ENCODE measurements at regions not wholly inside any gene's neighbourhood (a gene's known extent, or its start where the extent isn't known, plus 50 kb on each side); places are given as distances from the start of the nearest gene placed in this dataset.
"Not testable (repeated sequence)": the region's sequence is repeated elsewhere in the genome, so short reads cannot be mapped to it uniquely, and the experiment has no call there.

- H3K27me3 ChIP-seq (ENCODE audit: insufficient read depth, low read length); H3K4me3 Mint-ChIP-seq; H3K27ac Mint-ChIP-seq; H3K4me1 ChIP-seq (ENCODE audit: insufficient read depth, low read length); H3K27me3 Mint-ChIP-seq; POLR2A ChIA-PET (ENCODE audit: partially characterized antibody); H3K9me3 Mint-ChIP-seq; CTCF ChIA-PET (ENCODE audit: partially characterized antibody); intact Hi-C loops (cut with micrococcal nuclease); H3K36me3 Mint-ChIP-seq; H3K4me1 Mint-ChIP-seq; H3K27ac ChIP-seq (ENCODE audit: low read depth, low read length); DNase-seq; H3K4me3 ChIP-seq (ENCODE audit: low read length in 2 of 2); H3K9me3 ChIP-seq (ENCODE audit: control insufficient read depth in 1 of 2, low read length in 2 of 2); H3K36me3 ChIP-seq (ENCODE audit: insufficient read depth, low read length): not testable (repeated sequence)
These were observed 1547.2 kb downstream of the RPIA start for GRCh38 chr2:90238505-90239230.

GRCh38 chr2:90239769-90240168 is 1548.3 kb downstream of the RPIA start:
- H3K4me3 ChIP-seq (ENCODE audit: low read length in 2 of 2); DNase-seq; H3K36me3 ChIP-seq (ENCODE audit: insufficient read depth, low read length); H3K4me1 ChIP-seq (ENCODE audit: insufficient read depth, low read length); CTCF ChIA-PET (ENCODE audit: partially characterized antibody); H3K9me3 ChIP-seq (ENCODE audit: control insufficient read depth in 1 of 2, low read length in 2 of 2); H3K9me3 Mint-ChIP-seq; H3K4me1 Mint-ChIP-seq; POLR2A ChIA-PET (ENCODE audit: partially characterized antibody); H3K4me3 Mint-ChIP-seq; H3K36me3 Mint-ChIP-seq; H3K27ac Mint-ChIP-seq; H3K27me3 Mint-ChIP-seq; H3K27ac ChIP-seq (ENCODE audit: low read depth, low read length); intact Hi-C loops (cut with micrococcal nuclease); H3K27me3 ChIP-seq (ENCODE audit: insufficient read depth, low read length): not testable (repeated sequence)

DNA sequence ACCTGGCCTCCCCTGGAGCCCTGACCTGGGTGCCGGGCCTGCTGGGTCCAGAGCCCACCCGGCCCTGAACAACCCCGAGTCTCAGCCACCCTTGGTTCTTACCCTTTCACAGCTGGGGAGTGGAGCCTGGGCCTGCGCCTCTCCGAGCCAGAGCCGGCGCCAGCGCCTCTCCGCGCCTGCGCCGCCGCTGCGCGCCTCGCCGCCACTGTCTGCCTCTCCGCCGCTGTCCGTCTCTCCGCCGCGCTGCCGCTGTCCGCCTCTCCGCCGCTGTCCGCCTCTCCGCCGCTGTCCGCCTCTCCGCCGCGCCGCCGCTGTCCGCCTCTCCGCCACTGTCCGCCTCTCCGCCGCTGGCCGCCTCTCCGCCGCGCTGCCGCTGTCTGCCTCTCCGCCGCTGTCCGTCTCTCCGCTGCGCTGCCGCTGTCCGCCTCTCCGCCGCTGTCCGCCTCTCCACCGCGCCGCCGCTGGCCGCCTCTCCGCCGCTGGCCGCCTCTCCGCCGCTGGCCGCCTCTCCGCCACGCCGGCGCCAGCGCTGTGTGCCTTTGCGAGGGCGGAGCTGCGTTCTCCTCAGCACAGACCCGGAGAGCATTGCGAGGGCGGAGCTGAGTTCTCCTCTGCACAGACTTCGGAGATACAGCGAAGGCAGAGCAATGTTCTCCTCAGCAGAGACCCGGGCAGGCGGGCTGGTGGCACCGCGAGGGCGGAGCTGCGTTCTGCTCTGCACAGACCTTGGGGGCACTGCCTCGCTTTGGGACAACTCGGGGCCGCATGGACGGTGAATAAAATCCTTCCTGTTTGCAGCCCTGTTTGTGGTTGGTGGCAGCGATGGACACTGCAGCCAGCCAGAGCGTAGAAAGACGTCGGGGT is 1553.7 kb downstream of the RPIA start:
- H3K4me3 Mint-ChIP-seq; H3K27me3 ChIP-seq (ENCODE audit: insufficient read depth, low read length); CTCF ChIA-PET (ENCODE audit: partially characterized antibody); intact Hi-C loops (cut with micrococcal nuclease); H3K36me3 ChIP-seq (ENCODE audit: insufficient read depth, low read length); H3K27ac ChIP-seq (ENCODE audit: low read depth, low read length); H3K9me3 ChIP-seq (ENCODE audit: control insufficient read depth in 1 of 2, low read length in 2 of 2); H3K36me3 Mint-ChIP-seq; H3K27ac Mint-ChIP-seq; POLR2A ChIA-PET (ENCODE audit: partially characterized antibody); H3K4me3 ChIP-seq (ENCODE audit: low read length in 2 of 2); H3K4me1 Mint-ChIP-seq; DNase-seq; H3K4me1 ChIP-seq (ENCODE audit: insufficient read depth, low read length); H3K9me3 Mint-ChIP-seq; H3K27me3 Mint-ChIP-seq: not testable (repeated sequence)

- DNase-seq; H3K27me3 ChIP-seq (ENCODE audit: insufficient read depth, low read length); H3K27ac ChIP-seq (ENCODE audit: low read depth, low read length); POLR2A ChIA-PET (ENCODE audit: partially characterized antibody); H3K4me3 Mint-ChIP-seq; H3K36me3 ChIP-seq (ENCODE audit: insufficient read depth, low read length); CTCF ChIA-PET (ENCODE audit: partially characterized antibody); H3K9me3 Mint-ChIP-seq; H3K27ac Mint-ChIP-seq; H3K27me3 Mint-ChIP-seq; intact Hi-C loops (cut with micrococcal nuclease); H3K4me1 Mint-ChIP-seq; H3K4me1 ChIP-seq (ENCODE audit: insufficient read depth, low read length); H3K9me3 ChIP-seq (ENCODE audit: control insufficient read depth in 1 of 2, low read length in 2 of 2); H3K36me3 Mint-ChIP-seq; H3K4me3 ChIP-seq (ENCODE audit: low read length in 2 of 2): not testable (repeated sequence)
These were observed 1556.9 kb downstream of the RPIA start for GRCh38 chr2:90248400-90248799.

- DNase-seq; H3K27me3 Mint-ChIP-seq; H3K27ac ChIP-seq (ENCODE audit: low read depth, low read length); H3K36me3 ChIP-seq (ENCODE audit: insufficient read depth, low read length); H3K4me1 ChIP-seq (ENCODE audit: insufficient read depth, low read length); H3K4me3 Mint-ChIP-seq; H3K9me3 Mint-ChIP-seq; H3K9me3 ChIP-seq (ENCODE audit: control insufficient read depth in 1 of 2, low read length in 2 of 2); H3K4me3 ChIP-seq (ENCODE audit: low read length in 2 of 2); H3K27me3 ChIP-seq (ENCODE audit: insufficient read depth, low read length); CTCF ChIA-PET (ENCODE audit: partially characterized antibody); H3K36me3 Mint-ChIP-seq; intact Hi-C loops (cut with micrococcal nuclease); H3K4me1 Mint-ChIP-seq; H3K27ac Mint-ChIP-seq; POLR2A ChIA-PET (ENCODE audit: partially characterized antibody): not testable (repeated sequence)
These were observed 1558.9 kb downstream of the RPIA start for GRCh38 chr2:90250350-90250749.

GRCh38 chr2:90251576-90251975 is 1560.1 kb downstream of the RPIA start:
- intact Hi-C loops (cut with micrococcal nuclease); H3K4me1 Mint-ChIP-seq; H3K27ac Mint-ChIP-seq; H3K4me3 Mint-ChIP-seq; H3K4me3 ChIP-seq (ENCODE audit: low read length in 2 of 2); H3K27ac ChIP-seq (ENCODE audit: low read depth, low read length); H3K27me3 Mint-ChIP-seq; POLR2A ChIA-PET (ENCODE audit: partially characterized antibody); H3K9me3 ChIP-seq (ENCODE audit: control insufficient read depth in 1 of 2, low read length in 2 of 2); H3K27me3 ChIP-seq (ENCODE audit: insufficient read depth, low read length); H3K4me1 ChIP-seq (ENCODE audit: insufficient read depth, low read length); H3K36me3 ChIP-seq (ENCODE audit: insufficient read depth, low read length); DNase-seq; H3K36me3 Mint-ChIP-seq; CTCF ChIA-PET (ENCODE audit: partially characterized antibody): not testable (repeated sequence)
- peaks cover 1 to 13% (median 7%) of the 10 kb centered on the region in 8 donors for H3K9me3 Mint-ChIP-seq

GRCh38 chr2:90253306-90253705 is 1561.8 kb downstream of the RPIA start:
- H3K27ac ChIP-seq (ENCODE audit: low read depth, low read length); H3K4me3 ChIP-seq (ENCODE audit: low read length in 2 of 2); POLR2A ChIA-PET (ENCODE audit: partially characterized antibody); H3K36me3 ChIP-seq (ENCODE audit: insufficient read depth, low read length); H3K27me3 Mint-ChIP-seq; H3K27me3 ChIP-seq (ENCODE audit: insufficient read depth, low read length); H3K27ac Mint-ChIP-seq; H3K4me3 Mint-ChIP-seq; H3K4me1 Mint-ChIP-seq; CTCF ChIA-PET (ENCODE audit: partially characterized antibody); H3K4me1 ChIP-seq (ENCODE audit: insufficient read depth, low read length); H3K36me3 Mint-ChIP-seq; H3K9me3 ChIP-seq (ENCODE audit: control insufficient read depth in 1 of 2, low read length in 2 of 2); intact Hi-C loops (cut with micrococcal nuclease): not testable (repeated sequence)
- H3K9me3 Mint-ChIP-seq: peaks cover 2 to 25% (median 16%) of the 10 kb centered on the region in 8 donors
- DNase-seq: peak in 1 of 5 donors; percentile 28

Measured in CD4-positive, alpha-beta memory T cell (primary cell).